GM13976 (cell line): ENCODE measurements at regions not wholly inside any gene's neighbourhood (a gene's known extent, or its start where the extent isn't known, plus 50 kb on each side); places are given as distances from the start of the nearest gene placed in this dataset.

Experiments
- DNase-seq: peaks from one replicate; pipeline ENCODE4 v3.0.0; 2012; ENCODE audit warnings: low spot score
- CTCF ChIP-seq: IDR thresholded peaks from 2 replicates; pipeline ENCODE4 v1.5.1; 2012; ENCODE audit warnings: borderline replicate concordance, mild to moderate bottlenecking; ENCODE audit not compliant: insufficient read depth; ENCODE audit errors: extremely low read depth, missing control alignments, control extremely low read depth
- in situ Hi-C: fragments of 300-500 bp; cut with MboI; formaldehyde crosslinking; loops from one replicate; pipeline ENCODE4 v1.12.0; 2022; ENCODE audit warnings: low sequenced_read_pairs, mixed read lengths, inconsistent platforms; ENCODE audit not compliant: unreplicated experiment

GRCh38 chr6:149184523-149184922 lies 133.0 kb upstream of the TAB2 start:
- no peak for TF ChIP-seq CTCF
- no peak for DNase-seq
- in situ Hi-C loops = no loop called here

- no peak for DNase-seq
- in situ Hi-C loops = no loop called here
- TF ChIP-seq CTCF = no peak
Measured at GRCh38 chr6:149185799-149186357, 131.6 kb upstream of the TAB2 start.

GRCh38 chr6:149186873-149187272 lies 130.6 kb upstream of the TAB2 start:
- no peak for TF ChIP-seq CTCF
- in situ Hi-C loops = no loop called here
- no peak for DNase-seq

DNA sequence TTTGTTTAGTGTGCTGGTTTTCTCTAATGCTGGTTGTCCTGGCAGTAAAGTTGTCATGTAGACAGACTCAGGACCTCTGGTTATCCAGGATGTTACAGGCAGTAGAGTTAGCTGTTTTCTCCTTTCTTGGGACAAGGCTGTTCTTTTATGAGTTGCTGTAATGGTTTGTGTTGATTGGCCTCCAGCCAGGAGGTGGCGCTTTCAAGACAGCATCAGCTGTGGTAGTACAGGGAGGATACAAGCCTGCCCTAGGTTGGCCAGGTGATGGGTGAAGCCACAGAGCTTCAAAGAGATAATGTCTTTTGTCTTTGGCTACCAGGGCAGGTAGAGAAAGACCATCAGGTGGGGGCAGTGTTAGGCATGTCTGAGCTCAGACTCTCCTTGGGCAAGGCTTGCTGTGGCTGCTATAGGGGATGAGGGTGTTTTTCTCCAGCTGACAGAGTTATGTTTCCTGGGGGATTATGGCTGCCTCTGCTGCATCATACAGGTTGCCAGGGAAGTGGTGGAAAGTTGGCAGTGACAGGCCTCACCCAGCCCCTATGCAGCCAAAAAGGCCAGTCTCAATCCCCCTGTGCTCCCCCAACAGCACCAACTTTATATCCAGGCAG lies 127.2 kb upstream of the TAB2 start:
- no peak for DNase-seq
- in situ Hi-C loops = no loop called here
- no peak for TF ChIP-seq CTCF

GRCh38 chr6:149194820-149195558 lies 122.5 kb upstream of the TAB2 start:
- no peak for TF ChIP-seq CTCF
- DNase-seq = no peak
- in situ Hi-C loops = no loop called here

DNA sequence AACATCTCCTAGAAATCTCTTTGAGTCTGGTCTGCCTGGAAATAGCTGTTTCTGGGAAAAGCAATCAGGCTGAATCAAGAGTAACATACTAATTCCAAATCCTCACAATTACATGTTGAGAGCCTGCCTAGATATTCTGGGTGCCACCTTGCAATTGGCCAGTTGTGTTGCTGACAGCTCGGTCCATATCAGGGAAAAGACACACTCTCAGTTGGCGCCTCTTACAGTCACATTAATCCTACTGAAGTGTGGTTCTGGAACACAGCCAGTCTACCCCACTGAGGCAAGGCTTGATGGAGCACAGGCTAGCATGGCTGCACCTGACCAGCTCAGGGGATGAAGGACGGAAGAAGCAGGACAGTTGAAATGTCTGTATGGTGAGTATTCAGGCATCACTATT lies 121.4 kb upstream of the TAB2 start:
- no peak for TF ChIP-seq CTCF
- in situ Hi-C loops = no loop called here

More for the DNA sequence above, 121.4 kb upstream of the TAB2 start:
- DNase-seq = no peak
